Thyroid gland (tissue), 4 donors: ENCODE measurements at regions not wholly inside any gene's neighbourhood (a gene's known extent, or its start where the extent isn't known, plus 50 kb on each side); places are given as distances from the start of the nearest gene placed in this dataset.
"Not testable (repeated sequence)": the region's sequence is repeated elsewhere in the genome, so short reads cannot be mapped to it uniquely, and the experiment has no call there.

Experiments
- DNase-seq, 2 donors: peaks; one replicate each; pipeline ENCODE4 v3.0.0-alpha.2; 2019
- H3K27ac ChIP-seq, 3 donors: fragments of 200-600 bp; sonication (generic); 1 replicate in 2 of 3; 2 replicates in 1 of 3; pipeline ENCODE4 v1.5.1; 2016 to 2019; ENCODE audit warnings: mild to moderate bottlenecking in 1 of 3, moderate library complexity in 1 of 3
- H3K27me3 ChIP-seq: fragments of 200-600 bp; sonication (generic); one replicate; pipeline ENCODE4 v1.5.1; 2019
- H3K36me3 ChIP-seq, 2 donors: fragments of 200-600 bp; sonication (generic); one replicate each; pipeline ENCODE4 v1.5.1; 2016 to 2019
- H3K4me1 ChIP-seq, 2 donors: fragments of 200-600 bp; sonication (generic); one replicate each; pipeline ENCODE4 v1.5.1; 2017 to 2019
- H3K4me3 ChIP-seq, 3 donors: fragments of 200-600 bp; sonication (generic); replicated peaks in 1 of 3; 1 replicate in 2 of 3; 2 replicates in 1 of 3; pipeline ENCODE4 v1.5.1; 2016; ENCODE audit warnings: mild to moderate bottlenecking in 1 of 3
- H3K9me3 ChIP-seq: fragments of 200-600 bp; sonication (generic); one replicate; pipeline ENCODE4 v1.5.1; 2017
- POLR2A ChIP-seq, 2 donors: fragments of 450-650 bp; IDR thresholded peaks; one replicate each; pipeline ENCODE4 v1.6.1; 2017; ENCODE audit warnings: antibody characterized with exemption in 2 of 2, mild to moderate bottlenecking in 2 of 2, moderate library complexity in 1 of 2
- WGBS, 2 donors: methylation state at CpG; one replicate each; pipeline ENCODE4 v1.1.5; 2017; 5-methylcytosine and 5-hydroxymethylcytosine counted together
- intact Hi-C: fragments of 100-400 bp; cut with DNase I; formaldehyde crosslinking; loops from one replicate; pipeline ENCODE4 v1.15.1; 2023
- TF ChIP-seq, protein P1 (sequence below), 6 experiments: fragments of 200-600 bp in 3 of 6; fragments of 450-650 bp in 3 of 6; sonication (generic) in 3 of 6; IDR thresholded peaks; one replicate each; pipeline ENCODE4 v1.5.1; 2016 to 2019; ENCODE audit warnings: antibody characterized with exemption in 6 of 6, mild to moderate bottlenecking in 2 of 6, inconsistent platforms in 1 of 6, moderate library complexity in 1 of 6

DNA sequence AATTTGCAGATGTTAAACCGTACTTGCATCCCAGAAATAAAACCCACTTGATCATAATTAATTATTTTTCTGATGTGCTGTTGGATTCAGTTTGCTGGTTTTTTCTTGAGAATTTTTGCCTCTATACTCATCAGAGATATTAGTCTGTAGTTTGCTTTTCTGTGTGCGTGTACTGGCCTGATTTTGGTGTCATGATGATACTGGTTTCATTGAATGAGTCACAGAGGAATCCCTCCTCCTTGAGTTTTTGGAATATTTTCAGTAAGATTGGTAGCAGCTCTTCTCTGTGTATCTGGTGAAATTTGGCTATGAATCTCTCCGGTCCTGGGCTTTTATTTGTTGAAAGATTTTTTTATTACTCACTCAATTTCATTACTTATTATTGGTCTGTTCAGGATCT lies 100.4 kb upstream of the PMCH start:
- no peak for DNase-seq
- Histone ChIP-seq H3K4me3 (no peak overlapping the region), H3K36me3 (no peaks in the 10 kb centered on the region), H3K9me3 (no peaks in the 10 kb centered on the region), H3K27me3 (no peaks in the 10 kb centered on the region), H3K4me1 (no peaks in the 10 kb centered on the region), H3K27ac (no peak overlapping the region)
- WGBS, 2 donors, result 73 to 80% methylated on average over 3 of the region's 3 CpGs
- TF ChIP-seq, protein P1, sequence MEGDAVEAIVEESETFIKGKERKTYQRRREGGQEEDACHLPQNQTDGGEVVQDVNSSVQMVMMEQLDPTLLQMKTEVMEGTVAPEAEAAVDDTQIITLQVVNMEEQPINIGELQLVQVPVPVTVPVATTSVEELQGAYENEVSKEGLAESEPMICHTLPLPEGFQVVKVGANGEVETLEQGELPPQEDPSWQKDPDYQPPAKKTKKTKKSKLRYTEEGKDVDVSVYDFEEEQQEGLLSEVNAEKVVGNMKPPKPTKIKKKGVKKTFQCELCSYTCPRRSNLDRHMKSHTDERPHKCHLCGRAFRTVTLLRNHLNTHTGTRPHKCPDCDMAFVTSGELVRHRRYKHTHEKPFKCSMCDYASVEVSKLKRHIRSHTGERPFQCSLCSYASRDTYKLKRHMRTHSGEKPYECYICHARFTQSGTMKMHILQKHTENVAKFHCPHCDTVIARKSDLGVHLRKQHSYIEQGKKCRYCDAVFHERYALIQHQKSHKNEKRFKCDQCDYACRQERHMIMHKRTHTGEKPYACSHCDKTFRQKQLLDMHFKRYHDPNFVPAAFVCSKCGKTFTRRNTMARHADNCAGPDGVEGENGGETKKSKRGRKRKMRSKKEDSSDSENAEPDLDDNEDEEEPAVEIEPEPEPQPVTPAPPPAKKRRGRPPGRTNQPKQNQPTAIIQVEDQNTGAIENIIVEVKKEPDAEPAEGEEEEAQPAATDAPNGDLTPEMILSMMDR (IDR thresholded peaks at IDR 0.05), result no peak
- TF ChIP-seq POLR2A (IDR thresholded peaks at IDR 0.05), result no peak
- intact Hi-C loops, result no loop called here

DNA sequence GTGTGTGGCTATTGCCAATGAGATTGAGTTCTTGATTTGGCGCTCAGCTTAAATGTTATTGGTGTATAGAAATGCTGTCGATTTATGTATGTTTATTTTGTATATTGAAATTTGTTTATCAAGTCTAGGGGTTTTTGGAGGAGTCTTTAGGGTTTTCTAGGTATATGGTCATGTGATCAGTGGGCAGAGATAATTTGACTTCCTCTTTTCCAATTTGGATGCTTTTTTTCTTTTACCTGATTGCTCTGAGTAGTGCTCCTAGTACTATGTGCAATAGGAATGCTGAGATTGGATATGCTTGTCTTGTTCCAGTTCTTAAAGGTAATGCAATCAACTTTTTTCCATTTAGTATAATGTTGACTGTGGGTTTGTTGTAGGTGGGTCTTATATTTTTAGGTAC lies 99.8 kb upstream of the PMCH start:
- intact Hi-C loops, result no loop called here
- Histone ChIP-seq H3K27me3 (no peaks in the 10 kb centered on the region), H3K9me3 (no peaks in the 10 kb centered on the region), H3K27ac (no peak overlapping the region), H3K4me1 (no peaks in the 10 kb centered on the region), H3K4me3 (no peak overlapping the region), H3K36me3 (no peaks in the 10 kb centered on the region)
- 93 to 97% methylated on average over 2 of the region's 2 CpGs for WGBS, 2 donors
- DNase-seq, result no peak
- TF ChIP-seq POLR2A (IDR thresholded peaks at IDR 0.05), result no peak
- TF ChIP-seq, protein P1 (IDR thresholded peaks at IDR 0.05), result no peak

DNA sequence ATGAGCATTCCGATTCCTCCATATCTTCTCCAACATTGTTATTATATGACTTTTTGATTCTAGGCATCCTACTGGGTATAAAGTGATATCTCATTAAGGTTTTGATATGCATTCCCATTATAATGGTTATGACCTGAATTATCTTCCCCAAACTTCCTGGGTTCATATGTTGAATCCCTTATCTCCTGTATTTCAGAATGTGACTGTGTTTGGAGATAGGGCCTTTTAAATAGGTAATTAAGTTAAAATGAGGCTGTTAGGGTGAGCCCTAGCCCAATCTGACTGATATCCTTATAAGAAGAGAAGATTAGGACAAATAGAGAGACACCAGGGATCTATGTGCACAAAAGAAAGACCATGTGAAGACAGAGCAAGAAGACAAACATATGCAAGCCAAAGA lies 96.9 kb upstream of the PMCH start:
- Histone ChIP-seq H3K4me1 (no peaks in the 10 kb centered on the region), H3K27me3 (no peaks in the 10 kb centered on the region), H3K9me3 (no peaks in the 10 kb centered on the region), H3K4me3 (no peak overlapping the region), H3K27ac (no peak overlapping the region), H3K36me3 (no peaks in the 10 kb centered on the region)
- intact Hi-C loops, result no loop called here
- WGBS, 2 donors, result 95 to 98% methylated on average over 1 of the region's 1 CpG
- DNase-seq, result no peak
- TF ChIP-seq, protein P1 (IDR thresholded peaks at IDR 0.05), result no peak
- no peak for TF ChIP-seq POLR2A (IDR thresholded peaks at IDR 0.05)

DNA sequence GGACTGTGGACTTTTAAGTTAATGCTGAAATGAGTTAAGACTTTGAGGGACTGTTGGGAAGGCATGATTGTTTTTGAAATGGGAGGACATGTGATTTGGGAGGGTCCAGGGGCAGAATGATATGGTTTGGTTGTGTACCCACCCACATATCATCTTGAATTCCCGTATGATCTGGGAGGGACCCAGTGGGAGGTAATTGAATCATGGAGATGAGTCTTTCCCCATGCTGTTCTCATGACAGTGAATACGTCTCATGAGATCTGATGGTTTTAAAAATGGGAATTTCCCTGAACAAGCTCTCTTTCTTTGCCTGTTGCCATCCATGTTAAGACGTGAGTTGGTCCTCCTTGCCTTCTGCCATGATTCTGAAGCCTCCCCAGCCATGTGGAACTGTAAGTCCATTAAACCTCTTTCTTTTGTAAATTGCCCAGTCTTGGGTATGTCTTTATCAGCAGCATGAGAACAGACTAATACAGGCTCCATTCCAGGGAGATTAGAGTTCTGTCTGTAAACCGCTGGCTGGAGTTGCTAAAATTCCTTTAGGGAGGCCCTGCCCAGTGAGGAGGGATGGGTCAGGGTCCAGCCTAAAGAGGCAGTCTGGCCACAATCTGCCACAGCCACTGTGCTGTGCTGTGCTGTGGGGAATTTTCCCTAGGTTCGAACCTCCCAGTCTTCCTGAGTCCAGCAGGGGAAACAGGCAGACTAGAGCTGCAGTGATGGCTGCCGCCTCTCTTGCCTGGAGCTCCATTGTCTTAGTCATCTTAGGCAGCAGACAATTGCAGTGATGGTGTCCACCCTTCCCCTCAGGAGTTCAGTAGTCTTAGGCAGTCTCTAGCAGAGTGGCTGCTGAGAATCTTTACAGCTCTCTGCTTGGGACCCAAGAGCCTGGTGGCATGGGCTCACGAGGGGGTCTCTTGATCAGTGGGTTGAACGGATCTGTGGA lies 94.1 kb upstream of the PMCH start:
- H3K27ac ChIP-seq, H3K4me1 ChIP-seq, H3K9me3 ChIP-seq, DNase-seq, intact Hi-C loops, H3K4me3 ChIP-seq, H3K36me3 ChIP-seq, H3K27me3 ChIP-seq: not testable (repeated sequence)
- 81 to 84% methylated on average over 5 to 8 of the region's 8 CpGs for WGBS, 2 donors

DNA sequence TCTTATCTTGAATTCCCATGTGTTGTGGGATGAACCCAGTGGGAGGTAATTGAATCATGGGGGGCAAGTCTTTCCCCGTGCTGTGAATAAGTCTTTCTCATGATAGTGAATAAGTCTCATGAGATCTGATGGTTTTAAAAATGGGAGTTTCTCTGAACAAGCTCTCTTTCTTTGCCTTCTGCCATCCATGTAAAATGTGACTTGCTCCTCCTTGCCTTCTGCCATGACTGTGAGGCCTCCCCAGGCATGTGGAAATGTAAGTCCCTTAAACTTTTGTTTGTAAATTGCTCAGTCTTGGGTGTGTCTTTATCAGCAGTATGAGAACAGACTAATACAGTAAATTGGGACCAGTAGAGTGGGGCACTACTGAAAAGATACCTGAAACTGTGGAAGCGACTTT lies 92.1 kb upstream of the PMCH start:
- H3K9me3 ChIP-seq, H3K27me3 ChIP-seq, intact Hi-C loops, H3K4me1 ChIP-seq, DNase-seq, H3K4me3 ChIP-seq, H3K36me3 ChIP-seq, H3K27ac ChIP-seq: not testable (repeated sequence)
- WGBS, 2 donors, result 77 to 96% methylated on average over 2 of the region's 2 CpGs

DNA sequence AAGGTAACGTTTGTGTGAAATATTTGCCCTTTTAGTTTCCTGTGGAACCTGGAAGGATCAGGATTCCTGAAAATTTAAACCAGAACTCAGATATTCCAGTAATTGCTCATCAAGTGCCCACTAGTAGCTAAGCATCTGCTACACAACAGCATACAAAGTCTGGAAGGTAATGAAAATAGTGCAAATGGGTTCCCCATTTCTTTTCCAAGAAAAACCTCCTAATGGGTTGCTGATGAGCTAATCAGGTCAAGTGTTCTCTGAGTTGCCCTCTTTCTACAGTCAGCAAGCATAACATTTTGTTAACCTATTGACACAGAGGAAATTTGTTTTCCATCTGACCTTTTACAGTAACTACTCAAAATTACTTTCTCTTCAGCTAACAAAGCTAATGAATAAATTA lies 83.6 kb upstream of the PMCH start:
- TF ChIP-seq, protein P1 (IDR thresholded peaks at IDR 0.05), result no peak
- TF ChIP-seq POLR2A (IDR thresholded peaks at IDR 0.05), result no peak
- H3K9me3 ChIP-seq, result no peaks in the 10 kb centered on the region
- WGBS, 2 donors, result 61 to 65% methylated on average over 1 of the region's 1 CpG

DNA sequence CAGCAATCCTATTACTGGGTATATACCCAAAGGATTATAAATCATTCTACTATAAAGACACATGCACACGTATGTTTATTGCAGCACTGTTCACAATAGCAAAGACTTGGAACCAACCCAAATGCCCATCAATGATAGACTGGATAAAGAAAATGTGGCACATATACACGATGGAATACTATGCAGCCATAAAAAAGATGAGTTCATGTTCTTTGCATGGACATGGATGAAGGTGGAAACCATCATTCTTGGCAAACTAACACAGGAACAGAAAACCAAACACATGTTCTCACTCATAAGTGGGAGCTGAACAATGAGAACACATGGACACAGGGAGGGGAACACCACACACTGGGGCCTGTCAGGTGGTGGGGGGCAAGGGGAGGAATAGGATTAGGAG lies 58.1 kb upstream of the PMCH start:
- H3K27ac ChIP-seq, H3K4me3 ChIP-seq, H3K4me1 ChIP-seq, H3K9me3 ChIP-seq, H3K27me3 ChIP-seq, DNase-seq, H3K36me3 ChIP-seq, intact Hi-C loops: not testable (repeated sequence)
- 95 to 97% methylated on average over 2 of the region's 2 CpGs for WGBS, 2 donors

More for the DNA sequence above, 83.6 kb upstream of the PMCH start:
- intact Hi-C loops, result no loop called here
- H3K4me3 ChIP-seq, result no peak overlapping the region
- no peak for DNase-seq
- H3K27ac ChIP-seq, result no peak overlapping the region
- H3K27me3 ChIP-seq, result no peaks in the 10 kb centered on the region
- H3K36me3 ChIP-seq, result no peaks in the 10 kb centered on the region
- H3K4me1 ChIP-seq, result no peaks in the 10 kb centered on the region

DNA sequence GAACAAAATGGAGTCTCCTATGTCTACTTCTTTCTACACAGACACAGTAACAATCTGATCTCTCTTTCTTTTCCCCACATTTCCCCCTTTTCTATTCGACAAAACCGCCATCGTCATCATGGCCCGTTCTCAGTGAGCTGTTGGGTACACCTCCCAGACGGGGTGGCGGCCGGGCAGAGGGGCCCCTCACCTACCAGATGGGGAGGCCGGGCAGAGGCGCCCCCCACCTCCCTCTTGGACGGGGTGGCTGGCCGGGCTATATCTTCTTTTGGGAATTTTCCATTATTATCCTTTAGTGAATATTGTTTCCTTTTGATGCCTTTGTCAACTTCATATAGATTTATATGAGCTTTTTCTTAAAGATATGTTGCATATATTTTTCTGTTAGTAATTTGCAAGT lies 53.4 kb upstream of the PMCH start:
- H3K27ac ChIP-seq, H3K4me3 ChIP-seq, H3K36me3 ChIP-seq, H3K9me3 ChIP-seq, intact Hi-C loops, H3K4me1 ChIP-seq, DNase-seq, H3K27me3 ChIP-seq: not testable (repeated sequence)
- WGBS, 2 donors, result 85 to 88% methylated on average over 11 of the region's 11 CpGs
